ENCODE measurements at regions not wholly inside any gene's neighbourhood (a gene's known extent, or its start where the extent isn't known, plus 50 kb on each side); places are given as distances from the start of the nearest gene placed in this dataset.
"Not testable (repeated sequence)": the region's sequence is repeated elsewhere in the genome, so short reads cannot be mapped to it uniquely, and the experiment has no call there.

DNA sequence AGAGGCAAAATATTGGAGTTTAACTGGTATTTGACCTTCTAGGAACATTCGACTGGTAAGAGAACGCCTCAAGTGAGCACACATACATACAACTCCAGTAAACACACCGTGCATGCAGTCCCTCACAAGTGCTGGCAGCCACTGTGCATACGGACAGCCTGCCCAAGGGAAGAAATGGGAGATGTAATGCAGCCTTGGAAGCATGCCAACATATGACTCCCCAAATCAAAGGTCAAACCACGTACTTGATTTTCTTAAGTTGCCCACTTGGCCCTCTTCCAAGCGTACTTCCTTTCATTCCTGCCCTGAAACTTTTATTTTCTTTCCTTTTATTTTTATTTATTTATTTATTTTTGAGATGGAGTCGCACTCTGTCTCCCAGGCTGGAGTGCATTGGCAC is 206.6 kb downstream of the SPRY1 start:
- no peak for TF ChIP-seq POLR2A (IDR thresholded peaks at IDR 0.05)
- no peak for TF ChIP-seq CTCF (IDR thresholded peaks at IDR 0.05)
- peaks cover 0 to 24% (median 10%) of the 10 kb centered on the region in 4 donors for H3K4me1 ChIP-seq
- H3K27me3 ChIP-seq: no peaks in the 10 kb centered on the region
- ATAC-seq (no peak), DNase-seq (no peak)
- no peak overlapping the region for H3K27ac ChIP-seq
- H3K9me3 ChIP-seq: no peaks in the 10 kb centered on the region
- no peaks in the 10 kb centered on the region for H3K36me3 ChIP-seq
- intact Hi-C loops (cut with DNase I): no loop called here
- 77% methylated on average over 5 of the region's 7 CpGs for WGBS (ENCODE audit: insufficient coverage, low coverage, low lambda C conversion rate, missing lambda C conversion rate)
- no peak overlapping the region for H3K4me3 ChIP-seq

- 75% methylated on average over 4 of the region's 4 CpGs for WGBS (ENCODE audit: insufficient coverage, low coverage, low lambda C conversion rate, missing lambda C conversion rate)
- H3K4me1 ChIP-seq; H3K4me3 ChIP-seq; intact Hi-C loops (cut with DNase I); H3K9me3 ChIP-seq; H3K27me3 ChIP-seq; H3K36me3 ChIP-seq; DNase-seq; ATAC-seq; H3K27ac ChIP-seq: not testable (repeated sequence)
These were observed 209.2 kb downstream of the SPRY1 start for GRCh38 chr4:123605797-123606196.

- H3K4me3 ChIP-seq: no peak overlapping the region
- no peaks in the 10 kb centered on the region for H3K9me3 ChIP-seq
- WGBS (ENCODE audit: insufficient coverage, low coverage, low lambda C conversion rate, missing lambda C conversion rate): 64% methylated on average over 1 of the region's 2 CpGs
- TF ChIP-seq POLR2A (IDR thresholded peaks at IDR 0.05) (no peak), CTCF (IDR thresholded peaks at IDR 0.05) (no peak)
- no peaks in the 10 kb centered on the region for H3K4me1 ChIP-seq
- intact Hi-C loops (cut with DNase I): no loop called here
- ATAC-seq (no peak), DNase-seq (no peak)
- H3K36me3 ChIP-seq: no peaks in the 10 kb centered on the region
- H3K27me3 ChIP-seq: no peaks in the 10 kb centered on the region
- no peak overlapping the region for H3K27ac ChIP-seq
These were observed 209.7 kb downstream of the SPRY1 start for GRCh38 chr4:123606336-123606735.

- no peaks in the 10 kb centered on the region for H3K27me3 ChIP-seq
- H3K27ac ChIP-seq: no peak overlapping the region
- ATAC-seq: peak in 2 of 4 donors; percentile 34
- 76% methylated on average over 3 of the region's 3 CpGs for WGBS (ENCODE audit: insufficient coverage, low coverage, low lambda C conversion rate, missing lambda C conversion rate)
- DNase-seq: no peak
- no peaks in the 10 kb centered on the region for H3K9me3 ChIP-seq
- H3K4me3 ChIP-seq: no peak overlapping the region
- no peaks in the 10 kb centered on the region for H3K36me3 ChIP-seq
- H3K4me1 ChIP-seq: no peaks in the 10 kb centered on the region
- intact Hi-C loops (cut with DNase I): no loop called here
- TF ChIP-seq CTCF (IDR thresholded peaks at IDR 0.05) (no peak), POLR2A (IDR thresholded peaks at IDR 0.05) (no peak)
These were observed 210.4 kb downstream of the SPRY1 start for GRCh38 chr4:123606946-123607542.

DNA sequence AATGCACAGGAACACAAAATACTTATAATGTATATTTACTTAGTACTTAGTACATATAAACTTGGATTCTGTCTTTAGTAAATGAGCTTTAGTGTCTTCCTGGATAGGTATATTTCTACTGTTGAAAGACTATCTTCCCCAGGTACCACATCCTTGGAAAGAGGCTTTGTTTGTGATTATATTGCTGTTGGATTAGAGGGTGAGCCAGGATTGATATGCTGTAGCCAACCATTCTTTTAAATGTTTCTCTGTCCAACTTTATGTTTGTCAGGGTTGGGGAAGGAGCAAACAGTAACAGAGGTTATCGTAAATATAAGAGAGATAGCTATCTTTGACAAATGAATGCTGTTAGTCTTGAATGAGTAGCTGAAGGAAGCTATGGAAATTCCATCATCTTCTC is 213.2 kb downstream of the SPRY1 start:
- Histone ChIP-seq H3K27ac (no peak overlapping the region), H3K4me1 (no peaks in the 10 kb centered on the region), H3K36me3 (no peaks in the 10 kb centered on the region), H3K4me3 (no peak overlapping the region), H3K9me3 (no peaks in the 10 kb centered on the region), H3K27me3 (no peaks in the 10 kb centered on the region)
- TF ChIP-seq CTCF (IDR thresholded peaks at IDR 0.05): no peak
- no peak for TF ChIP-seq POLR2A (IDR thresholded peaks at IDR 0.05)
- DNase-seq: no peak
- ATAC-seq: no peak
- 29% methylated on average over 1 of the region's 1 CpG for whole genome bisulfite sequencing (ENCODE audit: insufficient coverage, low coverage, low lambda C conversion rate, missing lambda C conversion rate)
- intact Hi-C loops (cut with DNase I): no loop called here
